Activated naive CD4-positive, alpha-beta T cell treated with anti-CD3 and anti-CD28 coated beads for 36 hours (primary cell): ENCODE measurements at regions not wholly inside any gene's neighbourhood (a gene's known extent, or its start where the extent isn't known, plus 50 kb on each side); places are given as distances from the start of the nearest gene placed in this dataset.

ENCODE experiments used
- CTCF ChIA-PET: fragments of 350-600 bp; sonication (Branson Sonifier 250); formaldehyde crosslinking; loops from one replicate; lab custom pipeline; 2021; ENCODE audit warnings: antibody characterized with exemption; lab: Charles Lee
- DNase-seq: peaks from one replicate; pipeline ENCODE4 v3.0.0-alpha.2; 2020
- H3K27ac Mint-ChIP-seq: one replicate; pipeline ENCODE4 v1.8.0; 2021; ENCODE audit warnings: mild to moderate bottlenecking, mixed read lengths
- H3K27me3 Mint-ChIP-seq: one replicate; pipeline ENCODE4 v1.8.0; 2021; ENCODE audit warnings: low read depth, mixed read lengths
- H3K36me3 Mint-ChIP-seq: one replicate; pipeline ENCODE4 v1.8.0; 2021; ENCODE audit warnings: low read depth, mixed read lengths
- H3K4me1 Mint-ChIP-seq: one replicate; pipeline ENCODE4 v1.8.0; 2021; ENCODE audit warnings: low read depth, mixed read lengths
- H3K4me3 Mint-ChIP-seq: one replicate; pipeline ENCODE4 v1.8.0; 2021; ENCODE audit warnings: mild to moderate bottlenecking, moderate library complexity, mixed read lengths
- H3K9me3 Mint-ChIP-seq: one replicate; pipeline ENCODE4 v1.8.0; 2021; ENCODE audit warnings: mixed read lengths
- intact Hi-C: fragments of 100-400 bp; cut with micrococcal nuclease; formaldehyde crosslinking; loops from one replicate; pipeline ENCODE4 v1.15.1; 2023

- intact Hi-C loops, result no loop called here
- no peak overlapping the region for H3K27ac Mint-ChIP-seq
- H3K4me1 Mint-ChIP-seq, result no peaks in the 10 kb centered on the region
- H3K9me3 Mint-ChIP-seq, result peaks cover 4% of the 10 kb centered on the region
- no peaks in the 10 kb centered on the region for H3K27me3 Mint-ChIP-seq
- H3K4me3 Mint-ChIP-seq, result no peak overlapping the region
- CTCF ChIA-PET, result no interaction called here
- H3K36me3 Mint-ChIP-seq, result no peaks in the 10 kb centered on the region
- no peak for DNase-seq
Measured at GRCh38 chr12:23450810-23451209, 498.7 kb downstream of the SOX5 start.

- peaks cover 4% of the 10 kb centered on the region for H3K9me3 Mint-ChIP-seq
- no peak overlapping the region for H3K4me3 Mint-ChIP-seq
- CTCF ChIA-PET, result interaction anchor here (1.3 kb wide), 1 partner anchor 14 kb away, joined by 3 read pairs; no protein-coding TSS in a partner anchor
Measured at GRCh38 chr12:23455283-23455682, 494.2 kb downstream of the SOX5 start.

GRCh38 chr12:23458640-23459039 is 490.8 kb downstream of the SOX5 start:
- H3K4me3 Mint-ChIP-seq, result no peak overlapping the region
- H3K4me1 Mint-ChIP-seq, result no peaks in the 10 kb centered on the region
- H3K36me3 Mint-ChIP-seq, result no peaks in the 10 kb centered on the region
- H3K9me3 Mint-ChIP-seq, result peaks cover 7% of the 10 kb centered on the region
- DNase-seq, result no peak
- H3K27ac Mint-ChIP-seq, result no peak overlapping the region
- intact Hi-C loops, result no loop called here
- CTCF ChIA-PET, result no interaction called here
- H3K27me3 Mint-ChIP-seq, result no peaks in the 10 kb centered on the region

More at GRCh38 chr12:23455283-23455682, 494.2 kb downstream of the SOX5 start:
- Mint-ChIP-seq H3K27me3 (no peaks in the 10 kb centered on the region), H3K27ac (no peak overlapping the region), H3K4me1 (no peaks in the 10 kb centered on the region), H3K36me3 (no peaks in the 10 kb centered on the region)
- intact Hi-C loops, result no loop called here
- DNase-seq, result no peak

GRCh38 chr12:23462546-23462945 is 486.9 kb downstream of the SOX5 start:
- peaks cover 16% of the 10 kb centered on the region for H3K9me3 Mint-ChIP-seq
- H3K27me3 Mint-ChIP-seq, result no peaks in the 10 kb centered on the region
- H3K4me1 Mint-ChIP-seq, result no peaks in the 10 kb centered on the region
- H3K27ac Mint-ChIP-seq, result no peak overlapping the region
- H3K36me3 Mint-ChIP-seq, result no peaks in the 10 kb centered on the region
- no peak for DNase-seq
- no peak overlapping the region for H3K4me3 Mint-ChIP-seq
- intact Hi-C loops, result no loop called here
- CTCF ChIA-PET, result no interaction called here

- Mint-ChIP-seq H3K27me3 (no peaks in the 10 kb centered on the region), H3K36me3 (no peaks in the 10 kb centered on the region), H3K4me1 (no peaks in the 10 kb centered on the region), H3K27ac (no peak overlapping the region), H3K9me3 (peaks cover 19% of the 10 kb centered on the region), H3K4me3 (no peak overlapping the region)
- intact Hi-C loops, result no loop called here
- no peak for DNase-seq
- CTCF ChIA-PET, result no interaction called here
Measured at GRCh38 chr12:23463172-23463571, 486.3 kb downstream of the SOX5 start.

- no peak overlapping the region for H3K27ac Mint-ChIP-seq
- CTCF ChIA-PET, result no interaction called here
- H3K36me3 Mint-ChIP-seq, result no peaks in the 10 kb centered on the region
- peaks cover 24% of the 10 kb centered on the region for H3K9me3 Mint-ChIP-seq
- no peak overlapping the region for H3K4me3 Mint-ChIP-seq
- H3K4me1 Mint-ChIP-seq, result no peaks in the 10 kb centered on the region
- DNase-seq, result no peak
- no peaks in the 10 kb centered on the region for H3K27me3 Mint-ChIP-seq
- intact Hi-C loops, result no loop called here
Measured at GRCh38 chr12:23464241-23464812, 485.1 kb downstream of the SOX5 start.

- intact Hi-C loops, result no loop called here
- Mint-ChIP-seq H3K9me3 (peaks cover 24% of the 10 kb centered on the region), H3K36me3 (no peaks in the 10 kb centered on the region), H3K27me3 (no peaks in the 10 kb centered on the region), H3K27ac (no peak overlapping the region), H3K4me1 (no peaks in the 10 kb centered on the region), H3K4me3 (no peak overlapping the region)
- DNase-seq, result no peak
- CTCF ChIA-PET, result no interaction called here
Measured at GRCh38 chr12:23472329-23472971, 477.0 kb downstream of the SOX5 start.

GRCh38 chr12:23473071-23473470 is 476.4 kb downstream of the SOX5 start:
- no peak overlapping the region for H3K4me3 Mint-ChIP-seq
- CTCF ChIA-PET, result no interaction called here
- no peak for DNase-seq
- H3K27me3 Mint-ChIP-seq, result no peaks in the 10 kb centered on the region
- H3K4me1 Mint-ChIP-seq, result no peaks in the 10 kb centered on the region
- H3K36me3 Mint-ChIP-seq, result no peaks in the 10 kb centered on the region
- intact Hi-C loops, result no loop called here
- H3K9me3 Mint-ChIP-seq, result peaks cover 21% of the 10 kb centered on the region
- no peak overlapping the region for H3K27ac Mint-ChIP-seq

GRCh38 chr12:23474438-23474976 is 475.0 kb downstream of the SOX5 start:
- no peaks in the 10 kb centered on the region for H3K4me1 Mint-ChIP-seq
- no peaks in the 10 kb centered on the region for H3K27me3 Mint-ChIP-seq

More at GRCh38 chr12:23474438-23474976, 475.0 kb downstream of the SOX5 start:
- CTCF ChIA-PET, result no interaction called here
- DNase-seq, result no peak
- intact Hi-C loops, result no loop called here
- Mint-ChIP-seq H3K27ac (no peak overlapping the region), H3K36me3 (no peaks in the 10 kb centered on the region), H3K9me3 (peaks cover 24% of the 10 kb centered on the region), H3K4me3 (no peak overlapping the region)
